Testis (tissue), 2 donors: ENCODE measurements at regions not wholly inside any gene's neighbourhood (a gene's known extent, or its start where the extent isn't known, plus 50 kb on each side); places are given as distances from the start of the nearest gene placed in this dataset.

Experiments used
- CTCF ChIP-seq, 3 experiments: fragments of 450-650 bp in 2 of 3; fragments of 200-600 bp in 1 of 3; sonication (generic) in 1 of 3; IDR thresholded peaks; one replicate each; pipeline ENCODE4 v1.5.1; 2016 to 2019; ENCODE audit warnings: antibody characterized with exemption in 3 of 3, mild to moderate bottlenecking in 2 of 3, moderate library complexity in 1 of 3
- POLR2A ChIP-seq: fragments of 450-650 bp; IDR thresholded peaks from one replicate; pipeline ENCODE4 v1.6.1; 2017; ENCODE audit warnings: antibody characterized with exemption, mild to moderate bottlenecking, moderate library complexity

- TF ChIP-seq CTCF (IDR thresholded peaks at IDR 0.05), result no peak
- TF ChIP-seq POLR2A, result no peak
Measured at GRCh38 chr6:40251637-40252300, 317.5 kb upstream of the MOCS1 start.
